C1 segment of cervical spinal cord (tissue), 14 donors: ENCODE measurements at regions not wholly inside any gene's neighbourhood (a gene's known extent, or its start where the extent isn't known, plus 50 kb on each side); places are given as distances from the start of the nearest gene placed in this dataset.
"Not testable (repeated sequence)": the region's sequence is repeated elsewhere in the genome, so short reads cannot be mapped to it uniquely, and the experiment has no call there.

Experiments used
- DNase-seq, 14 donors: peaks; one replicate each; lab custom pipeline; 2025; lab: John Stamatoyannopoulos, UW

GRCh38 chr9:102941868-102942267 is 53.3 kb upstream of the CYLC2 start:
- DNase-seq, result no peak

GRCh38 chr9:102922526-102922925 is 72.6 kb upstream of the CYLC2 start:
- no peak for DNase-seq

- no peak for DNase-seq
Observed at GRCh38 chr9:102911185-102911584, 83.9 kb upstream of the CYLC2 start.

- DNase-seq, result not testable (repeated sequence)
Observed at GRCh38 chr9:102905795-102906194, 89.3 kb upstream of the CYLC2 start.

- DNase-seq, result no peak
Observed at GRCh38 chr9:102892025-102892424, 103.1 kb upstream of the CYLC2 start.

- not testable (repeated sequence) for DNase-seq
Observed at GRCh38 chr9:102888747-102889146, 106.4 kb upstream of the CYLC2 start.

- DNase-seq, result no peak
Observed at GRCh38 chr9:102875687-102876086, 119.4 kb upstream of the CYLC2 start.

- no peak for DNase-seq
Observed at GRCh38 chr9:102867488-102867887, 127.6 kb upstream of the CYLC2 start.

GRCh38 chr9:102862478-102862877 is 132.7 kb upstream of the CYLC2 start:
- no peak for DNase-seq

- no peak for DNase-seq
Observed at GRCh38 chr9:102855641-102856040, 139.5 kb upstream of the CYLC2 start.

- no peak for DNase-seq
Observed at GRCh38 chr9:102845827-102846371, 149.2 kb upstream of the CYLC2 start.

- no peak for DNase-seq
Observed at GRCh38 chr9:102844716-102845115, 150.4 kb upstream of the CYLC2 start.

GRCh38 chr9:102842423-102842822 is 152.7 kb upstream of the CYLC2 start:
- no peak for DNase-seq

- no peak for DNase-seq
Observed at GRCh38 chr9:102841376-102841775, 153.8 kb upstream of the CYLC2 start.

- DNase-seq, result no peak
Observed at GRCh38 chr9:102840335-102840734, 154.8 kb upstream of the CYLC2 start.

GRCh38 chr9:102832814-102833213 is 162.3 kb upstream of the CYLC2 start:
- no peak for DNase-seq

- no peak for DNase-seq
Observed at GRCh38 chr9:102796244-102796643, 198.9 kb upstream of the CYLC2 start.

GRCh38 chr9:102795532-102795931 is 199.6 kb upstream of the CYLC2 start:
- no peak for DNase-seq

GRCh38 chr9:102779356-102779755 is 215.8 kb upstream of the CYLC2 start:
- no peak for DNase-seq

GRCh38 chr9:102778746-102779145 is 216.4 kb upstream of the CYLC2 start:
- no peak for DNase-seq

- no peak for DNase-seq
Observed at GRCh38 chr9:102770704-102771103, 224.4 kb upstream of the CYLC2 start.

- DNase-seq, result no peak
Observed at GRCh38 chr9:102769307-102769706, 225.8 kb upstream of the CYLC2 start.

- no peak for DNase-seq
Observed at GRCh38 chr9:102768002-102768401, 227.1 kb upstream of the CYLC2 start.

GRCh38 chr9:102767076-102767475 is 228.1 kb upstream of the CYLC2 start:
- DNase-seq, result no peak
